Fibroblast of skin of right quadriceps (primary cell): ENCODE measurements at regions not wholly inside any gene's neighbourhood (a gene's known extent, or its start where the extent isn't known, plus 50 kb on each side); places are given as distances from the start of the nearest gene placed in this dataset.

Source experiments
- DNase-seq: peaks from one replicate; pipeline ENCODE4 v3.0.0-alpha.2; 2013

DNA sequence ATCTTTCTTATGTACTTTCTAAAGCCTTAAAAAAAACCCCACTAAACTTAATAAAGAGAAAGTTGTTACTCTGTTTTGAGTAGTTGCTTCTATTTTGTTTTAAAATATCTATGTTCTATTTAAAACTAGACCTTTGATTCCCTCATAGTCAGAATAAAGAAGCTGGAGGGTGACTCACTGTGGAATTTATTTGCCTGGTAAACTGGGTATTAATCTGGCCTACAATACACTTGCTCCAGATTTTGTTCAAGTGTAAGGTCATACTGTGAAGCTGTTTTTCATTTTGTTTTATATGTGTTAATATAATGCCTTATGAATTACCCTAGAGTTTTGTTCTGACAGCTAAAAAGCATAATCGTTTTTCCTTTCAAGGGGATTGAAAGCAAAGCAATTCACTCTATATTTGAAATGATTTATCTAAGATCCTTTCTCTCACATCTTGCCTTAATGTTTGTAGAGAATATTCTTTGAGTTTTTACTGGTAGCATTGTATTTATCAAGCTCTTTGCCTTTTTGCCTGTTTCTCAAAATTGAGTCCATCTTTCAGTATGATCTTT lies 277.4 kb upstream of the PITX2 start:
- DNase-seq = peak; percentile 26

DNA sequence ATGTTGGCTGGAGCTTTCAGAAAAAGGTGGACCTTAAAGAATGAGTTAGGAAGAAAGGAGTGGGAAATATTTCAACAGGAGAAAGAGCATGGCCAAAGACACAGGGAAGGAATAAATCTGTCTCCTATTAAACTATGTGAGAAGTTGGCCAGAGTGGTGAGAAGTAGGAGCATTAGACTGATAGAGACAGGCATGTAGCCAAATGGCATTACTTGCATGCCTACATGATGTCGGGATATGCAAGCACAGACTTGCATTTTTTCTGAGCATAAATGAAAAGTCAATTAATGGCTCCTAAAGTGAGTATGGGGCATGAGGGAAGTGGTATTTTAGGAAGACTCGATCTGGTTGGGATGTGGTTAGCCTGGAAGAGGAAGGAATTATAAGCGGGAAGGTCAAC lies 279.6 kb upstream of the PITX2 start:
- DNase-seq = peak; percentile 61

DNA sequence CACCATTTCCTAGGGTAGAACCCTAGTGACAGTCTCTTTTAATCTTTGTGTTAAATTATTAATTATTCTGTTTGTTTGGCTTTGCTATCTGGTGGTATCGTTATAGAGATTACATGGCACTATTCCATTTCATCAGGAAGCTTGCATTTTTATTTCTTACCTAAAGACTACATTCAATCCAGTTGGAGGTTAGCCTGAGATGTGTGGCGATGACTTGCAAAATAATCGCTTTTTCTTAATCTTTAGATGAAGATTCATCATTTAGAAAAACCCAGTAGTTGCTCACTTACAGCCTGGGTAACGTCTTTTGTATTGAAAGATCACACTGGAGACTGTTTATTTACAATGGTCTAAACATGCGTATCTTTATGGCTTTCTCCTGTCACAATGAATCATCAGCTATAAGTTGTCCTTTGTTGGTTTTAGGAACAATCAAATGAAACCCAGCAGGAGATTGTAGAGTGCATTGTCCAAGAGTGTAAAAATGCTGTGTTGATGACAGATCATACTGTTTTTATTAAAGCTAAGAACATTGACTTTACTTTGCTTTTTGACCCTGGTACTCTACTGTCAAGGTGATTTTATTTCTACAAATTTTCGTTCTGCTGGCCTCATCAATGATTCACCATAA lies 281.7 kb upstream of the PITX2 start:
- peak; percentile 76 for DNase-seq

DNA sequence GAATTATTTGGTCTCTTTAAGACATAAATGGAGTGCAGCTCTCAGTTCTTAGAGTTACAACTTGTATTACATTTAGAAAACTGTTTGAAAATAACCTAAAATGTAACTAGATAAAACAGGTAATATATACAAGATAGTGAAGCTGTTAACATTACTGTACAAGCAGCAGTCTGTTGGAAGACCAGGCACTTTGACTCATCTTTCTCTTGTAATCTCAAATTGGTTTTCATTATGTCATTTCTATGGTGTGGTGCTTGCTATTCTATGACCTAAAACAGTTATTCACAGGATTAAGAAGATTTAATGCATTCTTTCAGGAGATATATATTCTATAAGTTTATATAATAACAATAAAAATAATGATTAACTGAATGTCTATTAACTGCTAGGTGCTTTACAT lies 282.5 kb upstream of the PITX2 start:
- no peak for DNase-seq

DNA sequence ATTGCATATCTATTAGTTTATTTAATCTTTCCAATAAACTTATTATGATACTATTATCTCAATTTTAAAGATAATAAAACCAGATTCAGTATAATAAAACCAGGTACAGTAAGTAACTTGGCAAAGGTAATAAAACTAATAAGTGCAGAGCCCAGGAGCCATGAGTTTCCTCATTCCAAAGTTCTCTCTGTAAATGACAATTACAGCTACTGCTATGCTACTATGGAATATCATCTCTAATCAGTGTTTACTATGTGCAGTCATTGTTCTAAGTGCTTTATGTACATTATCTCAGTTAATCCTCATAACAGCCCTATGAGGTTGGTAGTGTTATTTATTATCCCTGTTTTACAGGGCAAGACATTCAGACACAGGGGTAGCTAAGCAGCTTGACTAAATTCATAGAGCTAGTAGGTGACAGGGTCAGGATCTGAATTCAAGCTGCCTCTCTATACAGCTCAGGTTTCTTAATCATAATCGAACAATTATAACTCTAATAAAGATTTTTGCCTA lies 285.0 kb upstream of the PITX2 start:
- no peak for DNase-seq

DNA sequence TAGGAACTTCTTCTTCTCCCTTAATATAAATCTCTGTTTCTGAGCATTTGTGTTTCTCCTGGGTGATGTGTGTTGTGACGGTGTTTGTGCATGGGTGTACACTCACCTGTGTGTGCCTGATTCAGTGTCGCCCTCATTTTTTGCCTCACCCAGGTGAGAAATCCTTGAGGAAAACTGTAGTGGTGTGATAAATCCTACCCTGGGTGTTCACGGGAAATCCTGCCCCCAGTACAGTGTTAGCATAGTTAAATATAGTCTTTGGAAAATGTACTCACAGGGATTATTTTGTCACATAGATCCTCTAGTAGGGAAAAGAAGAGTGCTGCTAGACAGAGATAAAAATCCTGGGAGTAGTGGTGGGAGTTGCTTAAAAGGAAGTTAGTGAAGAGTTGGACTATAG lies 291.9 kb upstream of the PITX2 start:
- no peak for DNase-seq

DNA sequence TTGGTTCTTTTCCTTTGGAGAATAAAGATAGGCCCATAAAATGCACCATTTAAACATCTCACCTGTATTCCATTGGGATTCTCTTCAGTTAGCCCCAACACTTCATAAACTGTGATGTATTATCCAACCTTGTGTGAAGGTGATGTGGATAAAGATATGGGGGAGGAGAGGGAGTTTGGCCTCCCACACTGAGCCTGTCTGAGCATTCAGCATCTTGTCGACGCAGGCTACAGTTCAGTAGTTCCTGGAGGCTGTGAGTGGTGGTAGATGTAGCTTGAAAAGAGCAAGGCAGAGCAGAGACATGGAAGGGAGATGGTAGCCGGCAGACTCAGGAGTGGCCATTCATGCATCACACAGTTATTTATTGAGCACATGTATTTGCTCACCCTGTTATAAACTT lies 292.4 kb upstream of the PITX2 start:
- no peak for DNase-seq

DNA sequence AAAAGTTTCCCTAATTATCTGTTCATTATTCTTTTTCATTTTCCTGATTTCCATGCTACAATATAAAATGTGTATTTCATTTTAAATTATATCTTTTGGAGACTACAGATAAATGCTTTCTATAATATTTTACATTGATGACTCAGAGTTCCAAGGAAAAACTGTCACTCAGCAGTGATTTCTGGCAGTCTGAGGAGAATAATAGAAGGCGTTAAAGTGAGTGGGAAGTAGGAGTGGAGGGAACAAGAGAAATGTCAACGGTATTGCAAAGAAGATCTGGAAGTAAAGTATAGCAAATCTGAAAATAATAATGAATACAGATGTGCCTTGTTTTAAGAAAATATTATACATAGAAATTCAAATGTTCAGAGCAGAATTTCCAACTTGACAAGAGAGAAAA lies 293.6 kb upstream of the PITX2 start:
- DNase-seq = no peak

DNA sequence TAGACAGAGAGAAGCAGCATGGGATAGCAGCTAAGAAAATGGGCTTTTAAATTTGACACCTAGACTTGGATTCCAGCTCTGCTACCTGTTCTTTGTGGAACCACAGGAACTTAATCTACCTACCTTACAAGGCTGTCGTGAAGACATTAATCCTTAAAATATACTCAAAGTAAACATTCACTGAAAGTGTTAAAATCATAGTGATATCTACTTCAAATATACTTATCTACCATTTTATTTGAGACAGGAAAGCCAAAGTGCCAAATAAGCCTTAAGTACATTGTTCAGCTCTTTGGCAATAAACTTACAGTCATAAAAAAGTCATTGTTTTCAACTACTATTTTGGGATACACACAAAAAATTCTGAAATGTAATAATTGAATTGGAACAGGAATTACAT lies 295.0 kb upstream of the PITX2 start:
- no peak for DNase-seq

DNA sequence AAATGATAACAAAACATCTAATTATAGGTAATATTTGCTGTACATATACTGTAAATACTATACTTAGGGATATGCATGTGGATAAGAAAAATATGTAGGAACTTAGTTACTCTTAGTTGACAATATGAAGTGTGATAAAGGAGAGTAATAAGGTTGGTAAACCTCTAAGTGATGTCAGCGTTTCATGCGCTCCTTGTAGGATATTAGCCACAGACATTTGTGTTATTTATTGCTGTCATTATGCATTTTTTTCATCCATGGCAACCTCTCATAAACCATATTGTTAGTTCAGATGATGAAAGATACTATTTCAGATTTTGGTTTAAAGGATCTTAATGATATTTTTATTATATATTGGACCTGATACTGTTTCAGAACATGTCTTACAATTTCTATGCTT lies 298.1 kb upstream of the PITX2 start:
- DNase-seq = no peak

DNA sequence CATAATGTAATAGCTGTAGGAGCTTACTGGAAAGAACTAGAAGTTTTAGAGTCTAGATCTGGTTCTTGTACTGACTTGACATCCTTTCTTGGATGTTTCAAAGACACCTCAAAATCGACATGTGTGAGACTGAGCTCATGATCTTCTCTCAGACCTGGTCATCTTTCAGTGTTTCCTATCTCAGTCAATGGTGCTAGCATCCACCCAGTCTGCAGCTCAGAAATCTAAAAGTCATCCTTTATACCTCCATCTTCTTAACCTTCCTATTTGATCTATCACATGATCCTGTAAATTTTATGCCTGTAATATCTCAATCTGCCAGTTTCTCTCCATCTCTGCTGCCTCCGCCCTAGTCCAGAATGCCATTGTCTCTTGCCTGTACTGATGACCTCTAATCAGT lies 301.9 kb upstream of the PITX2 start:
- no peak for DNase-seq

DNA sequence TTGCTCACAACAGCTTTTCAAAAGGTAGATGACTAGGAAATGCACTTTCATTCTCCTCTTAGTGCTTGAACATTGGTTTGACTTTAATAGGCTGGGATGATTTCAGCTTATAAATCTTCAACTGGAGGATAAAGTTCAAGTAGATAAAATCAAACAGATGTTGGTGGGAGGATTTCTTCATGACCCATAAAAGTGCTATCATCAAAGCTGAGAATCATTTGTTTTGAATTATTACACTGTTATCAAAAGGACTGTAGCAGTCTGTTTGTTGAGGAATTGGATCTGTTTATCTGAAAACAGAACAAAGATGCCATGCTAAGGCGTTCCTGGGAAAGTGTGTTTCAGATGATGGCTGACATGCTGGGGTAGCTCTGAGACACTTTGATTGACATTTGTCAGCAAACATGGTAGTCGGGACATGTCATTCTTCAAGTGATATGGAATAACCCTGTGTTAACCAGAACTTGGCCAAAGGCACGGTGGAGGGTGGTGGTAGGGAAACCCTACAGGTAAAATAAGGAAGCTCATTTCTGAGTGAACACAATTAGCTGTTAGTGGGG lies 304.0 kb upstream of the PITX2 start:
- peak; percentile 11 for DNase-seq

DNA sequence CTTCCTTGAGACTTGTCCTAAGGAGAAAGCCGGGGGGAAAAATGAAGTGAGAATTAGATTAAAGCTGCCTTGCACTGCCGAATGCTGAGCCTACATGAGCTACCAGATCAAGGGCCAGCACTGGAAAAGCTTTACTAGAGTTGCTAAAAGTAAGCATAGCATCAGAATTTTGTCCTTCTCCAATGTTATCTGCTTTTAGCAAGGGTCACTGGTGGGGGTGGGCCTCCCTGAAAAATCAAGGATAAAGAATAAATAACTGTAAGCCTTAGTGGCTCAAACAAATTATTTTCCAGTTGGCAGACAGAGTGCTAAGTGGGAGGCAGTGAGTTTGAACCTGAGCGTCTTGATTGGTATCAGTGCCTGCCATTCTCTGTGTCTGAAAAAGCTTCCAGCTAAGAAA lies 310.5 kb upstream of the PITX2 start:
- DNase-seq = no peak

DNA sequence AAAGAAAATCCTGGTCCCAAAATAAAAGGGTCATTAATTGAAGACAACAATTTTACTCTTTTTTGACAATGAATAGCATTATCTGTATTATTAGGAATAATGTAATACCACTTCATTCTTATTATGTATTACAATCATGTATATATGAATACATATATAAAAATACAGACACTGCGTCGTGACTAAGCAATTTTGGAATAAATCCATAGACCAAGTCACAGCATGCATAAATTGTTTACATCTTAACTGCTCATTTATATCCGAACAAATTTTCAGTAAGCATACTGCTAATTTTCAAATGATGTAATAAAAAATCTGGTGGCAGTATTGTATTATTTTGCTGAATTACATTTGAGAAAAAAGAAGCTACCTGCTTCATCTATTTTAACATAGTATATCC lies 321.6 kb upstream of the PITX2 start:
- DNase-seq = no peak

DNA sequence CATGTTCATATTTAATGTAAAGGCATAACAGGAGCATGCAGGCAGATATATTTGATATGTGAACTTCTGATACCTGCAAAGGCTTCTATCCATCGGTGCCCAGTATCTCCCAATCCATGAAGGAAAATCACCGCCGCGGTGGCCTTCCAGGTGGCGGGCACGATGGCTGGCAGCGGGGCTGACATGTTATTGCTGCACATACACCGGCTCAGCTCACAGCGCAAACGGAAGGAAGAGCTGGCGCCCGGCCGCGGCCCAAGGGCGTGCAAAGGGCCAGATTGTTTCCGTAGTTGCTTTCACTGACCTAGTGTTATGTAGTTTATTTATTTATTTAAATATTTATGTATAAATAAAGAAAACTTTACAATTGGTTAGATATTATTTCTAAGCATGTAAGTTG lies 322.7 kb upstream of the PITX2 start:
- DNase-seq = no peak

DNA sequence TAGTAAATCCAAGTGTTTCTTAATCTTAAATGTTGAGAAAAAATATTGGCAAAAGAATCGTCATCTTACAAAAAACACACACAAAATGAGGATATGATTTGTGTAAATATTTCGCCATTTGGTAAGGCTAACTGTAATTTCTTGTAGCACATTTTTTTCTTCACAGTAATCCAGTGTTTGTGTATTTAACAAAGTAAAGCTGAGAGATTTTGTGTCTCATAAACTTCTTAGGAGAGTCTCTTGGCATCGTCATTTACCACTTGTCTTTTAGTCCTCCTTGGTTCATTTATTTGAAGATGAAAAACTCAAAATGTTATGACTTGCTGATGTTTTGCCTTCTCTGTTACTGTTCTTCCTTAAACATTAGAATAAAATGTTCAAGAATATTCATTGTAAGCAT lies 326.7 kb upstream of the PITX2 start:
- DNase-seq = no peak

DNA sequence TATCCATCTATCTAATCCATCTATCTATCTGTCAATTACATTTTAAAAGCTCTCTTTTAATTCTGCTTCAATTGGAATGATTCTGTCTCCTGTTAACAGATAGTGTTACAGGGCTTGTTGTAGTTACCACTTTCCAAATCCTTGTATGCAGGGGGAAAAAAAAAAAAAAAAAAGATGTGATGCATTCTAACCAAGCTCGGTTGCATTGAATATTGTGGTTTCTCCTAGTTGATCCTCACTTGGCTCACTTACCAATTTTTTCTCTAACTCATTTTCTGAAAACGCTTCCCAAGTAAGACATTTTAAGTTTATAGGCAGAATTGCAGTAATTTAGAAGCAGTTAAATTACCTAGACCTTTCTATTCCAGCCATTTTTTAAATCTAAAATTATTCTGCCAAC lies 327.9 kb upstream of the PITX2 start:
- no peak for DNase-seq

DNA sequence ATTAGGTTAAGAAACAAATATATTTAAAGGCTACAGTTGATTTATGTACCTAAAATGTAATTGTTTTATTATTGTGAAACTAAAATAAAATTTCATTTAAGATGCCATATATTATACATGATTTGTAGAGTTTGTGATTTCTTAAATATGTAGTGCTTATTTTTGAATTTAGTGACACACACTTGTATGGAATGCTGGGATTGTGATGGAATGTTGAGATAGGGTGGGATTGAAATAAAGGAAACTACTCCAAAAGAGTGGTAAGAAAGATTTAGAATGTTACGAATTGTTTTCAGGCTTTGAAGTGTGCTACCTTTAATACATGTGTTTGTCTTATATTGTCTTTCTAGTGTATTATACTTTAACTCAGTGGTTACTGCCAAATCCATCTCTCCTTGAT lies 330.3 kb upstream of the PITX2 start:
- peak; percentile 32 for DNase-seq

DNA sequence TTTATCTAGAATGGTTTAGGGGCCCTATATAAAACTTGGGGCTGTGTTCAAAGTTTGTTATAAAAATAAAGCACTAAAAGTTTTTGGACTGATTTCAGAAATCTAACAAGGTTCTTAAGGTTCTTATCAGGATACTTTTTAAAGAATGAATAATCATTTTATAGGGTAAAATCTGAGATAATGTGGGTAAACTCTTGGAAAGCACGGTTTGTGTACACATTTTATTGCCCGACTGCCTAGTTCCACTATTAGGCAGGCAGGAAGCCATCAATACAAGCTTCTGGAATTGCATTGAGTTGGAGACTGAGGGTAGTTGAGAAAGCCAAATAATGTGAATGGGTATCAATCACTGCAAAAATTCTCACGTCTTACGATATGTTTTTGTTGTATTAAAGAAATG lies 331.0 kb upstream of the PITX2 start:
- no peak for DNase-seq

DNA sequence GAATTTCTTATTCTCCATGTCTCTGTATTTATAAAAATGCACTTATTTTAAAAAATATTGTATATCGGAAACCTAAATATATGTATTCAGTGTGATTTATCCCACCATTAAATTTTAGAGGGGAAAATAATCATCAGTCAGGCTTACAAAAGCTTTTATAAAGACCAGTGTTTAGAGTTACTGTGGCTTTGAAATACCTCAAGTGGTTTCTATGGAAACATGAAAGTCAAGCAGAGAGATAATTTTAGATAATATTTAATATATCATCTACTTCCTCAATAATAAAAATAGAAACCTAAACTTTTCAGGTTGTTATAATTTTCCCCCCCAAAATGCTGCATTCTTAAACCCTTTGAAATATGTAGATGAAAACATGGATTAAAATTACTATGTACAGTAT lies 332.9 kb upstream of the PITX2 start:
- DNase-seq = no peak

DNA sequence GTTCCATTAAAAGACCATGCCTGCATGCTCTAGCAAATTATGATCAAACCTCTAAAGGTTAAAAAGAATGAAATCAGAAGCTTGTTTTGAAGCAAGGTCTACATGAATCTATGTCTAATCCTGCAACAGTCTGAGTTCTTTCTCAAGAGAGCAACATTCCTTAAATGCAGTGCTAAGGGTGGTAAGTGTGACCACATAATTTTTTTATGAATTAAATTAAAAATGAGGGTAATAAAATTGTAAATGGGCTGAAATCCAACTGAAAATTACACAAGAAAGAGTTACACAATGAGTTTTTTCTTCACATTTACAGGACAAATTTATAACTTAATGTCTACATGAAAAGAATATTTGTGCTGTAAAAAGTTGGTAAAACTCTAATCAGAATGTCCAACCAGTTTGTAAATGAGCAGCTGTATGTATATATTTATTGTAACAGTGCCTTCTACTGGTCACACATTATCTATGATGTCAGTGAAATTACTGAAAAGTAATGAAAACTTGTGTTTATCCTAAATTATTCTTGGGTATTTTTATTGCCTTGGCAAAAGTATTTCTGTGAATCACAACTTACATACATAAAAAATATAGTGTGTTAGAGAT lies 336.3 kb upstream of the PITX2 start:
- DNase-seq = peak; percentile 68

DNA sequence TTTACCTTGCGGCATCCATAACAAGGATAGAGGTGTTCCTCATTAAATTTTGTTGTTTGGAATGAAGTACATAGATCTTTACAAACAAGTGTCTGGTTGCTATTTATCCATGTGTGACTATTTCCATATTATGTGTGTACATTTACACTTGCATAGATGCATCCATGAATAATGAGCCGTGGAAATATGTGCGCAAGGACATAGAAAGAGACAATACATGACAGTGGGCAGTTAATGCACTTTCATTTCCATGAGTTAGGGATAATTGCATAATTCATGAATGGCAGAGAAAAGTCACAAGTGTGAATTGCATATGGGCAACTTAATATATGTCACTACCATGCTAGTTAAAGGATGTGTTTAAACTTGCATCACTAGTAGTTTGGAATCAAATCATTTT lies 338.2 kb upstream of the PITX2 start:
- no peak for DNase-seq

DNA sequence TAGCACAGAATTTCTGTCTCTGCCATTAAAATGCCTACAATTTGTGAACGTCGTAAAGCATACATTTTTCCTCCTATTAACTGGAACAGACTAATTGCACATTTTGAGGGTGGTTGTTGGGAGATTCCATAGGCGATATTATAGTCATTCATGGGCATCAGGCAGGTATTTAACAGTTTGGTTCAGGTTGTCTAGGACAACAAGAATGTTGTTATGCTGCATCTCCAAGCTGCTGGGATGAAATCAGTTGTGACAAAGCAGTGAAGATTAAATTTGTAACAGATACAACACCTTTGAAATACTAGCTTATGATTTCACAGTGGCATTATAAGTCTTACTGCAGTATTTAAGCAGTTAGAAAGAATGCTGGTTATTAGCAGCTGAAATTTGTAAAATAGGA lies 339.7 kb upstream of the PITX2 start:
- no peak for DNase-seq

DNA sequence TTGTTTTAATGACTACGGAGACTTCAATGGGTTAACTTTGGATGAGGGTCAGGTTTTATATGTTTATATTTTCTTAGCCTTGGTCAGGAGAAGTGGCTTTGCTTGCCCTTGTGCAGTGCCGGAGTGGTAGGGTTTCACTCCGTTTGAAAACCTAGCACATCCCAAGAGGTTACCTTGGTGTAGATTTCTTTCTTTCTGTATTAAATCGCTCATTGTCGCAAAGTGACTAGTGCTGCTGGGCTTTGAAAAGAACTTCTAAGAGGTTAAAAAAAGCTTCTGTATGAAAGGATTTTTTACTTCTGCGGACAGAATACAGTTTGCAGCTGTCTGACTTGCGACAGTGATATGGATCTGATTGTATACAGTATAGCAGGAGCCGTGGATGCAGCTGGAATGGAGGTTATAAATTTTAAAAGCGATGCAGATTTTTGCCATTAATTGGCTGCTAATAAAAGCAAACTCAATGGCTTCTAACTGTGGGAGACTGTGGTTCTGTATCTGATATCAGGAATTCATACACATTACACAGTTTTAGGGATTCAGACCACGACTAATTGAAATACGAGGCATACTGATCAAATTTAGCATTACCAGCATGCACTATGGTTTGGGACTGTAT lies 340.9 kb upstream of the PITX2 start:
- no peak for DNase-seq
